HG03521 (cell line): ENCODE measurements at regions not wholly inside any gene's neighbourhood (a gene's known extent, or its start where the extent isn't known, plus 50 kb on each side); places are given as distances from the start of the nearest gene placed in this dataset.

Experiments
- ATAC-seq: cut with Tn5 transposase; IDR thresholded peaks from one replicate; pipeline ENCODE4 v1.9.1; 2021; ENCODE audit warnings: mild to moderate bottlenecking, moderate library complexity; ENCODE audit not compliant: unreplicated experiment

- ATAC-seq, result peak; percentile 32
Observed at GRCh38 chr2:136207030-136207623, 89.2 kb upstream of the CXCR4 start.

- ATAC-seq, result peak; percentile 94
Observed at GRCh38 chr2:136206613-136207012, 88.7 kb upstream of the CXCR4 start.

GRCh38 chr2:136205615-136206014 lies 87.7 kb upstream of the CXCR4 start:
- no peak for ATAC-seq

GRCh38 chr2:136204971-136205370 lies 87.0 kb upstream of the CXCR4 start:
- no peak for ATAC-seq

DNA sequence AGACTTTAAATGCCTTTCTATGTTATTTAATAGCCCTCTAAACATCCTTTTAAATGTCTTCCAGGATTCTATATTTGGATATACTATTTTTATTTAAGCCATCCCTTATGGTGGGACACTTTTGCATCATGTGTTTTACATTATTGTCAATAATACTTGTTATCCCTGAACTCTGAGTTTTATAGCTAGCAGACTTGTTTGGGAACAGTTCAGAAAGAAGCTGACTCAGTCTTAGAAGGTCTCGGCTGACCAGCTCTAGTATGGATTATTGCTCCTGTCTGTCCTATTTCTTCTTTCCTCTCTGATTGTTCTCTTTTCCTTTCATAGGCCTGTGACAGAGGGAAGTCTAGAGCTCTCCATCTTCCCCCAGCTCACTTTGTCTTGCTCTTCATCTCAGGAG lies 77.3 kb upstream of the CXCR4 start:
- ATAC-seq, result no peak

DNA sequence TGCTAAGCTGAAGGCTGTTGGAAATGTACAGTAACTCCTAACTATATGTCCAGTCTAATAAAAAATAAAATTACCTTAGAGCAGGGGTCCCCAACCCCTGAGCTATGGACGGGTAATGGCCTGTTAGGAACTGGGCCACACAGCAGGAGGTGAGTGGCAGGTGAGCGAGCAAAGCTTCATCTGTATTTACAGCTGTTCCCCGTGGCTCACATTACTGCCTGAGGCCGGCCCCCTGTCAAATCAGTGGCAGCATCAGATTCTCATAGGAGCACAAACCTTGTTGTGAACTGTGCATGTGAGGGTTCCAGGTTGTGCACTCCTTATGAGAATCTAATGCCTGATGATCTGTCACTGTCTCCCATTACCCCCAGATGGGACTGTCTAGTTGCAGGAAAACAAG lies 73.1 kb upstream of the CXCR4 start:
- no peak for ATAC-seq

- no peak for ATAC-seq
Observed at GRCh38 chr2:136189221-136189782, 71.4 kb upstream of the CXCR4 start.

DNA sequence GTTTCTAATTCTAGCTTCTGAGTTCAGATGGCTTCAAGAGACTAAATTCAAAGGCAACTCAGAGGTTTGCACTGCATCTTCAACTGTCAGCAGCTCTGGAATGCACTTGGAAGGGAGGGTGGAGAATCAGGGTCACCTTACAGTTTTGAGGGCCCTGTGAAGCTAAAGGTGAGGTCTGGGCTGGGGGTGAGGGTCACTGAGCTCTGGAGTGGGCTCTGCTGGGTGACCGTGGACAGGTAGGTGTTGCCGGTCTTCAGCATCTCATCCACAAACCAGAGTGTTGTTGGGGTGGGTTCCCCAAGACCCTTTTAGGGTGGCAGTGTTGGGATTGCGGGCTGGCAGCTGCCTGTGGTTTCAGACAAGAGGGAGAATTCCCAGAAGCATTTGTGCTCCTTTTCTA lies 70.1 kb upstream of the CXCR4 start:
- ATAC-seq, result no peak

GRCh38 chr2:136185981-136186776 lies 68.2 kb upstream of the CXCR4 start:
- no peak for ATAC-seq

DNA sequence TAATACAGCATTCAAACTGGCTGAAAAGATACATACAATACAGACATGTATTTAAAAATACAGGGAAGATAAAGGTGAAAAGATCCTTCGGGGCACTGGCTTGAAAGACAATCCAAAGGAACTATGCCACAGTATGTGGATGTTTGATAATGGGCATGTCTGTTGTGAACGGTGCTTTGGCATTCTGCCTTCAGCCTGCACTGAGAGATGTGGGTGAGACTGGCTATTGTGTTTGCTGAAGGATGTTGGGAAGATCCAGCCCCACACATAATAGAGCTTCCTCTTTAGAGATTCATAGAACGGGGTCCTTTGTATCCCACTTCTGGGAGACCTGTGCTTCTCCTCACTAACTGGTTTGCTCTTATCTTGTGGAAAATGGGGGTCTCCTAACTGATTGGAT lies 65.1 kb upstream of the CXCR4 start:
- ATAC-seq, result no peak

GRCh38 chr2:136182315-136182714 lies 64.4 kb upstream of the CXCR4 start:
- ATAC-seq, result no peak

GRCh38 chr2:136179602-136179975 lies 61.6 kb upstream of the CXCR4 start:
- no peak for ATAC-seq

DNA sequence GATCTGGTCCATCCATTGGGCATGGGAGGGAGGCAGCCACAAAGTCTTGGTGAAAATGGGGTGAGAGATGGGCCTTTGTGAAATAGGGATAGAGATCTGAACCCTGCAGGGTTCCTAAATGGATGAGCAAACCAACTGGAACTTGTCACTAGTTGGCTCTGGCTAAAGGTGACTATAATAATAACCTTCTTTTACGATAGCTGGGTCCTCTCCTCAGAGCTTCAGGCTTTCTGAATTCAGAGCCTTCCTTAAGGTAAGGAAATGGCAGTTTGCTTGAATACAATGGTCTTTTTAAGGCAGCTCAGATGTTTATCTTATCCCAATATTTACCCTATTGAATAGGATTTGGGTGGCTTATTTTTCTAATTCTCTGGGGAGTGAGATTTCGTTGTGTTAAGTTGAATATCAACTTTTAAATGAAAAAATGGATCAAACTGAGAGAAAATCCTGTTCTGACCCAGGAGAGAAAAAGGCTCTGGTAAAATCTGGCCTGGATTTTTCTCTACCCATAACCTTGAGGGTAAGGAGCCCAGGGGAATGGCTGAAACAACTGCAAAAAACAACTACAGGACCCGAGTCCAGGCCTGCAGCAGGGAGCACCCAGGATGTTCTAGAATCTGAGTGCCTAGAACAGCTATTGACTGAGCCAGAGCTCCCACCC lies 61.1 kb upstream of the CXCR4 start:
- ATAC-seq, result no peak

GRCh38 chr2:136175868-136176267 lies 57.9 kb upstream of the CXCR4 start:
- no peak for ATAC-seq

- ATAC-seq, result no peak
Observed at GRCh38 chr2:136175466-136175865, 57.5 kb upstream of the CXCR4 start.

GRCh38 chr2:136173126-136173525 lies 55.2 kb upstream of the CXCR4 start:
- ATAC-seq, result no peak

DNA sequence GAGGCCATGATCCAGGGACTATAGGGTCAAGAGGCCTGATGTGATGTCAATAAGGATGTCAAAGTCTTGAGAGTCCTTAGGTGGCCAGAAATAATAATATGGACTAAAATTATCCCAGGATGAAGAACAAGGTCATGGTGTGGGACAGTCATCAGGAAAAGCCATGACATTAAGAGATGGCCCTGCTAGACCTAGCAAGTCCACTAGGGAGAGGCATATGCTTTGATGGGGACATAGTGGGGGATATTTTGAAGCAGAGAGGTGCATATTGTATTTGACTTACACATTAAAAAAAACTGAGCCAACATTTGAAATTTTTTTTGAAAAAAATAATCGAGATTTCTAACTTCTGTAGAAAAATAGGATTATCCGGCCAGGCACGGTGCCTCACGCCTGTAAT lies 53.3 kb upstream of the CXCR4 start:
- no peak for ATAC-seq

DNA sequence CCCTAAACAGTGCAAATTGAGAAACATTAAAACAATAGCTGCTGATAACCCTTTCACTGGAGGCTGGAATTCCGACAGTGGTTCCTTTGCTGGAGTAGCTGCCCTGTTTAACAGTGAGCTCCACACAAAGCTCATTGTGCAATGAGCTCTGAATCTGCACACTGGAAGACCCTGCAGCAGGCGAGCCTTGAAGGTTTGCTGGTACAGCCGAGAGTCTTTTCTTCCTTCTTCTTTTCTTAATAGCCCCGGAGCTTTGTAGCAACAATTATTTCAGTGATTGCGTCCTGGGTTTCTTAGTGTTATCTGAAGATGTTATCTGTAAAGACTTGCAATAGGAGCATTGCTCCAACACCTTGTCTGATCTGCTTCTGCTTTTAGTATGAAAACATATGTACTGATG lies 50.8 kb upstream of the CXCR4 start:
- no peak for ATAC-seq

DNA sequence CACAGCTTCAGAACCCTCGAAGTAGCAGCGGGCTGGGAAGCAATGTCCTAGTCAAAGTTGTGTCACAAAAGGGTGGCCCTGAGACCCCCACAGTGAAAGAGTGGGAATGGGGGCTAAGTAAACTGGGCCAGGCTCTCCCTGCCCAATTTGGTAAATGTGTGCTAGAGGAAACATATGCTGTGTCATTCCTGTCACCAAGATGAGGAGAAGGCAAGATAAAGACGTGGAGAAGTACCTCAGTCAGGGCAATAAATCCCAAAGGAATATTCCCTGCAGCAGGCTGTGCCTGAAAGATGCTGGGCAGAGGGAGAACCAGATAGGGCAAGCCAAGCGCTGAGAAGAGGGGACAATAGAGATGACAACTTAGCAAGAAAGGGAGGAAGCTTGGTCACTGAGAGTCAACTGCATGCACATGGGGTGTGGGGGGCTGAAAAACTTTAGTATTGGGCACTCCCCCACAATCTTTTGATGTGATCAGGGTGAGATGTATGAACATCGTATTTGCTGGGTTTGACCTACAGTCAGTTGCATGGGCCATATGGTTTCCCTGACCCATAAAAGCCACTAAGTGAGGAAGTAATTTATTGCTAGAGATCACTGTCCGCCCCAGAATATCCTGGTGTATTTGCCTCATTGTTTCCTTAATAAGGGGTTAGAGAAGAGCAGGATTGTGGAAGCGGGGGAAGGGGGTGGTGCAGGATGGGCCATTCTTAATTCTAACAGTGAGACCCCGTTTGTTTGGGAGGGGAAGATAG lies 49.9 kb upstream of the CXCR4 start:
- no peak for ATAC-seq
